Fibroblast of mammary gland (primary cell): ENCODE measurements at regions not wholly inside any gene's neighbourhood (a gene's known extent, or its start where the extent isn't known, plus 50 kb on each side); places are given as distances from the start of the nearest gene placed in this dataset.

ENCODE experiments used
- DNase-seq: peaks from one replicate; pipeline ENCODE4 v3.0.0-alpha.2; 2010; ENCODE audit warnings: low read depth
- H3K4me3 ChIP-seq: 2 replicates; pipeline ENCODE4 v1.5.1; 2011; ENCODE audit warnings: low read depth, mild to moderate bottlenecking, low read length, moderate library complexity; ENCODE audit not compliant: control insufficient read depth
- TF ChIP-seq, protein P1 (sequence below): conservative IDR thresholded peaks from 2 replicates; pipeline ENCODE4 v1.5.1; 2011; ENCODE audit warnings: low read depth, low read length, inconsistent platforms; ENCODE audit not compliant: control insufficient read depth, insufficient read depth

DNA sequence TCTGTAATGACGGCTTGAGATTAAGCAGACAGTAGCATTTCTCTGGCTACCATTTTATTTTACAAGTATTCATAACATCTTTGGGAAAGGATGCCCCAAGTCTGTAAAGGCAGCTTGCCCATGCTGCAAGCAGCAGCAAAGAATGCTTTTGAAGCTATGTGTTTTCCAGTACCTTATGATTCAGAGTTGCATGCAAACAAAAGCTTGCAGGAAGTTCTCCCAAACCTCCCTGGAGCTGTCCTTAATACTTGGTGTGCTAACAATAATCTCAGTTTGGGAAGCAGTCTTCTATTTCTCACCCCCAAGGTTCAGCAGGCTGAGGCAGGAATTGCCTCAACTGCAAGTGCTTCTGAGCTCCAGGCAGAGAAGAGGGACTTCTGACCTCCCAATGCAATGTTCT, 60.8 kb downstream of the CCNA1 start:
- no peak overlapping the region for H3K4me3 ChIP-seq
- no peak for DNase-seq
- TF ChIP-seq, protein P1, sequence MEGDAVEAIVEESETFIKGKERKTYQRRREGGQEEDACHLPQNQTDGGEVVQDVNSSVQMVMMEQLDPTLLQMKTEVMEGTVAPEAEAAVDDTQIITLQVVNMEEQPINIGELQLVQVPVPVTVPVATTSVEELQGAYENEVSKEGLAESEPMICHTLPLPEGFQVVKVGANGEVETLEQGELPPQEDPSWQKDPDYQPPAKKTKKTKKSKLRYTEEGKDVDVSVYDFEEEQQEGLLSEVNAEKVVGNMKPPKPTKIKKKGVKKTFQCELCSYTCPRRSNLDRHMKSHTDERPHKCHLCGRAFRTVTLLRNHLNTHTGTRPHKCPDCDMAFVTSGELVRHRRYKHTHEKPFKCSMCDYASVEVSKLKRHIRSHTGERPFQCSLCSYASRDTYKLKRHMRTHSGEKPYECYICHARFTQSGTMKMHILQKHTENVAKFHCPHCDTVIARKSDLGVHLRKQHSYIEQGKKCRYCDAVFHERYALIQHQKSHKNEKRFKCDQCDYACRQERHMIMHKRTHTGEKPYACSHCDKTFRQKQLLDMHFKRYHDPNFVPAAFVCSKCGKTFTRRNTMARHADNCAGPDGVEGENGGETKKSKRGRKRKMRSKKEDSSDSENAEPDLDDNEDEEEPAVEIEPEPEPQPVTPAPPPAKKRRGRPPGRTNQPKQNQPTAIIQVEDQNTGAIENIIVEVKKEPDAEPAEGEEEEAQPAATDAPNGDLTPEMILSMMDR = no peak

DNA sequence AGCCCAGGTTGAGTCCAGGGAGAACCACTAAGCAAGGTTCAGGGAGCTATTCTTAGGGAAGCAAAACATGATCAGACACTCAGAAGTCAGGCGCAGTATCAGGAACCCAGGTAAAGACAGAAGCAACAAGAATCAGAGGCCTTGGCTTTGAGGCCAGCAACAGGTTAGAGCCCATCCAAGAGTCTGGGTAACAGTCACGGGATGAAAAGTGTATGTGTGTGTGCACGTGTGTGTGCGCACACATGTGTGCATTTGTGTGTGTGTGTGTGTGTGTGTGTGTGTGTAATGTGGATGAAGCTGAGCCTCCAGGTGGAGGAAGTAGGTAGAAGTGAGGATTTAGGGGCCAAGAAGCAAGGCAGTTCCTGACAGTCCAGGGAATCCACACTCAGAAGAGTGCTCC, 63.1 kb downstream of the CCNA1 start:
- no peak overlapping the region for H3K4me3 ChIP-seq
- TF ChIP-seq, protein P1 = no peak
- DNase-seq = no peak

DNA sequence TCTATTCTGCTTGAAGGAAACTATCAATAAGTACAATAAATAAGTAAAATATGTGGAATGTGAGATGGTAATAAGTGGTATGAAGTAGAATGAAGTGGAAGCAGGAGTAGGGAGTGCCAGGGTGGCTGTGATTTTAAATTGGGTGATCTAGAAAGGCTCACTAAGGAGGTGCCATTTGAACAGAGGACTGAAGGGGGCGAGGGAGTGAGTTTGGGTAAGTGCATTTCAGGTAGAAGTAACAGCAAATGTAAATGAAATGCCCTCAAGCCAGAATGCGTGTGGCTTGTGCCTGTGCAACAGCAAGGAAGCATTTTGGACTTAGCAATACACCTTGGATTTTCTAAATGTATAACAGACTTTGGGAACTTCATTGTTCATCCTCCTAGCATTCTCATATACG, 77.1 kb downstream of the CCNA1 start:
- TF ChIP-seq, protein P1 = no peak
- no peak for DNase-seq
- no peak overlapping the region for H3K4me3 ChIP-seq

DNA sequence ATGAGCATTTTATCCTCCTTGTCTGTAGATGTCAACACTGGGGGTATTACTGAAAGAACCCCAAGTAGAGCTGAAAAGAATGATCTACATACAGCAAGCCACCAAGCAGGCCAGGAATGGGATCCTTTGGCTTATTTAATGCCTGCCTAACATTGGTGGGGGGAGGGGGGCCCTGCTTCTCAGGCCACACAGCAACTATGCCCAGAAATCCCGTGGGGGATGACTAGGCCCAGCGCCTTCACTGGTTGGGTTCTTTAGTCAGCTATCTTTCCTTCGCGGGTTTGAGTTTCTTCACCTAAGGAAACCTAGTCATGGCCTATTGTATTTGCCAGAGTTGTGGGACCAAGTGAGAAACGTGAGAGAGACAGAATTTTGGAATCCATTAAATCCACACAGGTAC, 80.5 kb downstream of the CCNA1 start:
- peak; percentile 18 for DNase-seq
- H3K4me3 ChIP-seq = no peak overlapping the region
- TF ChIP-seq, protein P1 = no peak

DNA sequence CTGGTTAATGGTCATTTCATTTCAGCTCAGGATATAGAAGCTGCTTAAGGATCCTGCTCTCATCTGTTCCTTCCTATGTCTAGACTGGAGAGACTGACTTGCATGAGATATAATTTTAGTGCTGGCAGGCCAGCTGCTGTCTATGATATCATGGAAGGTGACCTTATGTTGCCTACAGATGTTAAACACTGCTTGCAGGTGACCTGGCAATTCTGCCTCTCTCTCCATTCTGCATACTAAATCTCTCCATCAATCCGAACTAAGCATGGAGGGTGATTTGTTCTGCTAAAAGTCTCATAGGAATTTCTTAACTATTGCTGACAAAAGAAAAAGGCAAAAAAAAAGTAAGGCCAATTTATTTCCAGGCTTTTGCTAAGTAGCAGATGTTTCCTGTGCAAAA, 81.0 kb downstream of the CCNA1 start:
- DNase-seq = no peak
- TF ChIP-seq, protein P1 = no peak
- H3K4me3 ChIP-seq = no peak overlapping the region

DNA sequence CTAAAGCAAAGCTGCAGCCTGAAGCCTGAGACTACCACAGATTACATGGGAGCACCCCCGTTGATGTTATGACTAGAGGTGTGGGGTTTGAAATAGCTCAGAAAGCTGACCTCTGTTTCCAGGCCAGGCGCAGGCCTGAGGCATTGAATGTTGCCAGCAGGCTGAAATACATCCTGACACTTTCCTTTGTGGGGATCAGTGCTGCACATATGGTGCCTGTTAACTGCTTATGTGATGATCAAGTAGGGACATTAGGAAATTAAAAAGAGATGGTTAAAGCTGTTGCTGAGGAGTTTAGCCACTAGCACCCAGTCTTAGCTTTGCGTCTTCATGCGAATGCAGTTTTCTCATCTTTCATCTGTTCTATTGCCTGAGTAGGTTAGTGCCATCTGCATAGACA, 83.2 kb downstream of the CCNA1 start:
- no peak overlapping the region for H3K4me3 ChIP-seq
- DNase-seq = no peak
- TF ChIP-seq, protein P1 = no peak

DNA sequence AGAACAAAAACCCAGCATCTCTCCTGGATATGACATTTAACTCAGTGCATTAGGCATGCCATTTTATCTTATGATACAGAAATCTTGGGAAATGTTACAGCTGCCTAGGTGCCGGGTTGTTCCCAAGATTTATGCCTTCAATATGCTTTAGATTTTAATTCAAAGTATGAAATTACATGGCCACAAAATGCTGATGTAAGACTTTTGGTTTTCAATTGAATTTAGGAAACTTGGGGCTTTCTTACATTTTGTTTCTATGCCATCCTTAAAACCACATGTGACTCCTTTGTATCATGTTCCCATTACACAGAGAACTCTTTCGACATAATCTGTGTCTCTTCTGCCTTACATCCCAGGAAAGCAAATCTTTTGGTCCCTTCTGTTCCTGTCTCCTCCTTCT, 83.9 kb downstream of the CCNA1 start:
- DNase-seq = no peak
- no peak overlapping the region for H3K4me3 ChIP-seq
- TF ChIP-seq, protein P1 = no peak
